Amygdala (tissue), 56 donors: ENCODE measurements at regions not wholly inside any gene's neighbourhood (a gene's known extent, or its start where the extent isn't known, plus 50 kb on each side); places are given as distances from the start of the nearest gene placed in this dataset.

Experiments
- DNase-seq, 56 donors: peaks; one replicate each; lab custom pipeline; 2025; lab: John Stamatoyannopoulos, UW

GRCh38 chr10:85508159-85508558, 858.4 kb downstream of the GRID1 start:
- DNase-seq = peak in 1 of 56 donors; percentile 1

- DNase-seq = peak in 9 of 56 donors; percentile 1 to 51 (median 8)
Observed at GRCh38 chr10:85510682-85511081, 855.9 kb downstream of the GRID1 start.

DNA sequence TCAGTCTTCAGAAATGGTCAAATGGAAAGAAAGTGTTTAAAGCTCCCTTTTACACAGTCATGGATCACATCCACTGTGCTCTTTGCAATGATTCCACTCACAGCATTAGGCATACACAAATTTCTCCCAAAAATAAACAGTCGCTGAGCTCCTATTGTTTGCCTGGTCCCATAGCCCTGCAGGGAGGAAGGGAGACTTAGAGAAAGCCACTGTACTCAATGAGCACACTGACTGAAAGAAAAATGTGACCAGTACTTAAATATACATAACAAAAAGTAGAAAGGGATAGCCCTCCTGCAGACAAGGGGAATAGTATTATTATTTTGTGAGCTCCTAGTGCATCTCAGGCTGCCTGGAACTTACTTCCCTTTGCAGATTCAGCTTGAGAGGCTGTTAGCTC, 853.2 kb downstream of the GRID1 start:
- DNase-seq = no peak

DNA sequence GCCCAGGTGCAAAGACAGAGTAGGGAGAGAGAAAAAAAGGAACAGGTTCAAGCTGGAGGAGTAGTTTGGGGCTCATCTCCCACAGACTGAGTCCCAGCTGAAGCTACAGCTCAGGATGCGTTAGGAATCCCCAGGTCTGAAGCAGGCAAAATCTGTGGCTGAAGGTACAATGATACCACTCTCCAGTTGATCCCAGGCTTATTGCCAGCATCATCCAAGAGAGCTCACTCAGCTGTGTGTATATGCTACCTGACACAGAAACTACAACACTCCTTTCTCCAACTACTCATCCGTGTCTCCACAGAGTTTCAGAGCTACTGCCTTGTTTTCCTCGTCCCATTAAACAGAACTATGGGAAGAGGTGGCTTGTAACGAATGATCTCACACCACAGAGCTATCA, 851.3 kb downstream of the GRID1 start:
- no peak for DNase-seq

DNA sequence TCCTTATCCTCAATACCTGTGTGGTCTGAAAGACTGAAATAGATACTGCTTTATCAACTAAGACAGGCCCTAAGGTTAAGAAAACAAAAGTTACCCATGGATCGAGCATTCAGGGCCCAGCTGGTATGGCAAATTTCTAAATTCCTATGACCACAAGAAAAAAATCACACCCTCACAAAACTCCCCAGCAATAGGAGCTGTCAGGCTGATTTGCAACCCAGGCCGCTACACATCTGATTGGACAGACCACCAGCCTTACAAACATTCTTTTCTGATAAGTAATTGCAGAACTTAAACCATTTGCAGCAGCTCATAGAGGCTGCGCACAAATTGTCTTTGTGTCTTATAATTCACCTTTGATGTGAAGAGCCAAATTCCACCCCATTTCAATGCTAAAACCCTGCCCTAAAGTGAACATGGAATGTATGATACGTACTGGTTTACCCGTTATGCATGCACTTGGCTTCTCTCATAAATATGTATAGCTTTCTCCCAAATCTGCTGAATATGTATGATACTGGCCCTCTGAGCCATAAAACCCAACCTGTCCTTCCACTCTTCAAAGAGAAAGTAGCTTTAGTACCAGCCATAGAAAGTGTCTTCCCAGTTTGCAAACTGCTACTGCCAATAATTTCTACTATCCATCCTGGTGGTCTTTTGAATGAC, 842.5 kb downstream of the GRID1 start:
- DNase-seq = no peak

- DNase-seq = no peak
Observed at GRCh38 chr10:85527616-85528317, 838.8 kb downstream of the GRID1 start.

- DNase-seq = no peak
Observed at GRCh38 chr10:85528318-85528652, 838.3 kb downstream of the GRID1 start.

DNA sequence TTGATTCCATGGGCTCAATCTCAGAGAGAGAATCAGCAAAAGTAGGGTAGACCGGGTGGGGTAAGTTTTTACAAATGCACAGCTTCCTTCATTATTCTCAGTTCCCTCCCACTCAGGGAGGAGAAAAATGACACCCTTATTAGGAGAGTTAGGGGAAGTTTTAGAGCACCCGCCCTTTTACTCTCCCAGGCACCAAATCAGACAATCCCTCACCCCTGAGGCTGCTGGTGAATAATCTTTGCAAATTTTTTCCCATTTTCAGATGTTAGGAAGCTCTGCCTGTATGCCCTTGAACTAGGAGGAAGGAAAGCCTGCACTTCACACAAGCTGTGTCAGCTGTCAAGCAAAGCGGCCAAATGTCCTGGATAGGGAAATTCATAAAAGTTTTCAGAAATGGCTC, 834.9 kb downstream of the GRID1 start:
- DNase-seq = no peak

GRCh38 chr10:85532773-85533172, 833.8 kb downstream of the GRID1 start:
- no peak for DNase-seq

DNA sequence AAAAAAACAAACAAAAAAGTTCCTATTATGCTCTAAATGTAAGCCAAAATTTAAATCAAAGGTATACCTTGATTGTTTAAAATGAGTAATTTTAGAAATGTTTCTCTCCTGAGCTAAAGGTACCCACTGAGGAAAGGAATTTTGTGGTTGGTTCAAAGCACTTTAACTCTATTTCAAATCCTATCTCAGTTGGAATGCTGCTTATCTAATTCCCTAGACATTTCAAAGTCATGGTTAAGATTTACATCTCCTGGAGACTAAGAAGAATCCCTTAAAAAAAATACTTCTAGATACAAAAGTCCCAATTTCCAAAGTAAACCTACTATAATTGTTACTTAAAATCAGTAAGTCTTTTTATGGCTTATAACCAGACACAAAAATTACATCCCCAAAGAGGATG, 830.7 kb downstream of the GRID1 start:
- DNase-seq = no peak

GRCh38 chr10:85537561-85537960, 829.0 kb downstream of the GRID1 start:
- no peak for DNase-seq

DNA sequence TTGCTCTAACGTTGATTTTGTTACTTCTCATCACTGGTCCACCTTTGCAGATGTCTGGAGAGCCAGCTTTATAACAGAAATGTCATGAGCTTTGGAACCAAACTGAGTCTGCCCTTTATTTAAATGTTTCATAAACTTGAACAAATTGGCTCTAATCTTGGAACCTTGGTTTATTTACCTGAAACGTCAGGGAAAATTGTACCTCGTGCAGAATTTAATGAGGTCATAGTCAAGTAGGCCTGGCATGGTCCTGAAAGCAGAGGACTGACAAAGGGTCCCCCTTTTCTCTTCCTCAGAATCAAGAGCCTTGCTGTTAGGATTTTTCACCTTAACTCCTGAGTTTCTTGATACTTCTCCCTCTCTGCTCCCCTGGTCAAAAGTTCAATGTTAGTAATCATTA, 828.0 kb downstream of the GRID1 start:
- DNase-seq = no peak

GRCh38 chr10:85542152-85542551, 824.4 kb downstream of the GRID1 start:
- DNase-seq = no peak

- DNase-seq = no peak
Observed at GRCh38 chr10:85542936-85543730, 823.5 kb downstream of the GRID1 start.

DNA sequence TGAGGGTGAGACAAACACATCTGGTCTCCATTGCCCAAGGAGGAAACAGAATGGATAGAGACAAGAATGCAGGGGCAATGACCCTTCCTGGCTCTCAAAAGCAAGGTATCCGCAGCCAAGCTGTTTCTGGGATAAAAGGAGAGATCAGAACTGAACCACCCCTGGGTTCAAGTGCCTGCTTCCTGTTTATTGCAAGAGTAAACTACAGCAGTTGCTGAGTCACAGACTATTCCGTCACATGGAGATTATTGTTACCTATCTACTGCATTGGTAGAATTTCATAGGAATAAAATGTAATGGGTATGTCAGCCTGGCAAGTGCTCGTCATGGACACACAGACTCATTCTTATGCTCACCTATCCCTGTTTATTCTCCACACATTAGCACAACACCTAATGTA, 821.6 kb downstream of the GRID1 start:
- no peak for DNase-seq

DNA sequence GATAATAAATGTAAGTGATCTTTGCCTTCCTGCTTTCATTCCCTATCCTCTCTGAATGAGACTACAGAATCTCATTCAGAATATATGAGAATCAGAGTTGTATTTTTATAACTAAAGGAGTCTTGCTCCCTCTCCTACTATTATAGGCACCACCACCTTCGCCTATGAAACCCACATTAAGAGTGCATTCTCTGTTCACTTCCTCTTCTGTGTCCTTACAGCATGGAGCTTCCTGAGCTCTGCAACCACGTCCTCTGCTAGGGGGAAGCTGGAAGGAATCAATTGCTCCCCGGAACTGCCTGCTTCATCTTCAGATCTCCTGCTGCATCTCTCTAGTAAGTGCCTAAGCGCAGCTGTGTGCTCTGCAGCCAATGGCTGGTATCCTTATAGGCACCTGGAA, 820.7 kb downstream of the GRID1 start:
- no peak for DNase-seq

DNA sequence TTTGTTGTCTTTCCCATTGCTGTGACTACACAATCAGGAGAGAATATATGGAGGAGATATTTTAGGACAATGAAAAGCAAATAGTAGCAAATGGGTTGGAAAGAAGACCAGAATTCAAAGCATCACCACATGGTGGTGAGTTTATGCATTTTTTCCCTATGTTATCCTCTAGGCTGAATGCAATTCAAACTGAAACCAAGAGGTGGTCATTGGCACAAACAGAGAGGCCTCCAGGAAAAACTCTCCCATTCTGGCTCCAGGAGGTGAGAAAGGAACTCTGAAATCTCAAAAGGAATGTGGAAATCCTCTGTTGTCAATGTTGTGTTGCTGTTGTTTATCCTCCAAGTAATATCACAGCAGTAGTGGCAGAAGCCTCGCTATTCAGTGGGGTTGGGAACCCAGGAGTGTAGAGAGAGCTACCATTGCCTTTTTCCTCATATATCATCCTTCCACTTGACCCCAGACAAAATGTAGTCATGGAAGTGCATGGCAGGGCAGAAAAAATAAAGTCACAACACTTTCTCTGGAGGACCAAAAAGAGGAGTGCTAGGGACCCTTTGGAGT, 819.1 kb downstream of the GRID1 start:
- no peak for DNase-seq

GRCh38 chr10:85548034-85548433, 818.6 kb downstream of the GRID1 start:
- DNase-seq = peak in 42 of 56 donors; percentile 2 to 85 (median 28)
